Peyer's patch (tissue), 4 donors: ENCODE measurements at regions not wholly inside any gene's neighbourhood (a gene's known extent, or its start where the extent isn't known, plus 50 kb on each side); places are given as distances from the start of the nearest gene placed in this dataset.

Experiments
- POLR2A ChIP-seq, 2 donors: fragments of 450-650 bp; IDR thresholded peaks; one replicate each; pipeline ENCODE4 v1.5.1; 2017; ENCODE audit warnings: antibody characterized with exemption in 2 of 2, mild to moderate bottlenecking in 2 of 2, moderate library complexity in 2 of 2
- TF ChIP-seq, protein P1 (sequence below), 6 experiments: fragments of 450-650 bp in 4 of 6; fragments of 200-600 bp in 2 of 6; sonication (generic) in 1 of 6; IDR thresholded peaks; one replicate each; pipeline ENCODE4 v1.5.1; 2017 to 2019; ENCODE audit warnings: antibody characterized with exemption in 6 of 6, mild to moderate bottlenecking in 3 of 6, moderate library complexity in 1 of 6

- TF ChIP-seq, protein P1, sequence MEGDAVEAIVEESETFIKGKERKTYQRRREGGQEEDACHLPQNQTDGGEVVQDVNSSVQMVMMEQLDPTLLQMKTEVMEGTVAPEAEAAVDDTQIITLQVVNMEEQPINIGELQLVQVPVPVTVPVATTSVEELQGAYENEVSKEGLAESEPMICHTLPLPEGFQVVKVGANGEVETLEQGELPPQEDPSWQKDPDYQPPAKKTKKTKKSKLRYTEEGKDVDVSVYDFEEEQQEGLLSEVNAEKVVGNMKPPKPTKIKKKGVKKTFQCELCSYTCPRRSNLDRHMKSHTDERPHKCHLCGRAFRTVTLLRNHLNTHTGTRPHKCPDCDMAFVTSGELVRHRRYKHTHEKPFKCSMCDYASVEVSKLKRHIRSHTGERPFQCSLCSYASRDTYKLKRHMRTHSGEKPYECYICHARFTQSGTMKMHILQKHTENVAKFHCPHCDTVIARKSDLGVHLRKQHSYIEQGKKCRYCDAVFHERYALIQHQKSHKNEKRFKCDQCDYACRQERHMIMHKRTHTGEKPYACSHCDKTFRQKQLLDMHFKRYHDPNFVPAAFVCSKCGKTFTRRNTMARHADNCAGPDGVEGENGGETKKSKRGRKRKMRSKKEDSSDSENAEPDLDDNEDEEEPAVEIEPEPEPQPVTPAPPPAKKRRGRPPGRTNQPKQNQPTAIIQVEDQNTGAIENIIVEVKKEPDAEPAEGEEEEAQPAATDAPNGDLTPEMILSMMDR (IDR thresholded peaks at IDR 0.05), result no peak
- TF ChIP-seq POLR2A (IDR thresholded peaks at IDR 0.05), result no peak
Observed at GRCh38 chr20:4304601-4305000, 55.5 kb upstream of the ADRA1D start.
